Psoas muscle (tissue), 7 donors: ENCODE measurements at regions not wholly inside any gene's neighbourhood (a gene's known extent, or its start where the extent isn't known, plus 50 kb on each side); places are given as distances from the start of the nearest gene placed in this dataset.

ENCODE experiments used
- ATAC-seq, 4 donors: fragments of 200-7000 bp; cut with Tn5 transposase; one replicate each; pipeline ENCODE4 v1.9.1; 2020; ENCODE audit warnings: moderate library complexity in 3 of 4, mild to moderate bottlenecking in 2 of 4
- DNase-seq, 2 donors: peaks; one replicate each; pipeline ENCODE4 v3.0.0-alpha.2; 2020
- H3K27ac ChIP-seq: fragments of 200-600 bp; one replicate; pipeline ENCODE4 v1.8.0; 2022
- H3K27me3 ChIP-seq, 3 donors: fragments of 200-600 bp in 1 of 3; one replicate each; pipeline versions ENCODE4 v1.6.1 to v1.8.0; 2013 to 2022; ENCODE audit warnings: low read length in 2 of 3, mild to moderate bottlenecking in 2 of 3, moderate library complexity in 1 of 3; ENCODE audit not compliant: insufficient read depth in 3 of 3
- H3K36me3 ChIP-seq, 2 donors: fragments of 200-600 bp in 1 of 2; one replicate each; pipeline versions ENCODE4 v1.6.1 to v1.8.0; 2013 to 2022; ENCODE audit warnings: low read depth in 1 of 2, mild to moderate bottlenecking in 1 of 2, moderate library complexity in 1 of 2; ENCODE audit not compliant: insufficient read depth in 1 of 2
- H3K4me1 ChIP-seq: fragments of 200-600 bp; one replicate; pipeline ENCODE4 v1.8.0; 2022
- H3K4me3 ChIP-seq: fragments of 200-600 bp; one replicate; pipeline ENCODE4 v1.8.0; 2022; ENCODE audit warnings: mild to moderate bottlenecking
- H3K9me3 ChIP-seq: fragments of 200-600 bp; one replicate; pipeline ENCODE4 v1.8.0; 2022
- CTCF ChIP-seq: fragments of 200-600 bp; IDR thresholded peaks from one replicate; pipeline ENCODE4 v1.8.0; 2022; ENCODE audit warnings: antibody characterized with exemption
- WGBS, 3 donors: extraction: QIAGEN DNeasy Blood & Tissue Kit; methylation state at CpG; one replicate each; pipeline versions ENCODE4 v1.1.6 to v1.1.7; 2013; 5-methylcytosine and 5-hydroxymethylcytosine counted together
- intact Hi-C, 2 donors: fragments of 100-400 bp; cut with DNase I; formaldehyde crosslinking; loops; one replicate each; pipeline versions ENCODE4 v1.11.0 to v1.14.2; 2022
- donor health status: healthy with polysubstance abuse.
- donor health status: DM: no; HTN: no; CAD: no; lungs with moderate emphysema.
- donor health status: Bipolar disorder and iron deficiency.
- donor health status: healthy.
- donor health status: DM: yes; HTN: yes; CAD: no.
- donor health status: DM: no; HTN: no; CAD: no.
- donor health status: DM: yes; HTN: yes; CAD: no.

DNA sequence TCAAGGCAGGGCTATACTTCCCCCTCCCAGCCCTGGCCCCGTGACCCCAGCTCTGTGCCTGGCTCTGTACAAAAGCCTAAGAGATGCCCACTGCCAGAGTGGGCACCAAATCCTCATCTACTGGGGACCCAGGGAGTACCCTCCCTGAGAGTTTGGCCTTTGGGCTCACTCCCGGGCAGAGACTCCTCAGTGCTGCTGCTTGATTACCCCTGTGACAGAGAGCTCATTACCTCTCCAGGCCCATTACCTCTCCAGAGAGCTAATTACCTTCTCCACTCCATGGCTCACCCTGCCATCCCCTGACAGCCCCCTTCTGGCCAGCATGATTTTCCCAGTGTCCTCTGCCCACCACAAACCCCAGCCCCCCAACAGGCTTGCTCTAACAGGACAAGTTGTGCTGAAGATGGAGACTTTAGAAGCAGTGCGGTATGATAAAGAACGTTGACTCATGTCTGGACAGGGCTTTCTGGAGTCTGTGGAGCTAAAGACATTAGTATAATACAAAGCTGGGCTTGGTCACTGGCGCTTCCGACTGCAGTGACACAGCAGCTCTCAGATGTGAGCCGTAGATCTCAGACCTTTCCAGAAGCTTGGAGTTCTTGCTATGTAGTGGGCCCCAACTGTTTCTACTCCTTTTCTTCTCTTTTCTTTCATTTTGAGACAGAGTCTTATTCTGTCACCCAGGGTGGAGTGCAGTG is 111.3 kb upstream of the KCTD7 start:
- WGBS, 3 donors: 76 to 84% (median 82%) methylated on average over 7 of the region's 7 CpGs
- intact Hi-C loops: no loop called here
- Histone ChIP-seq H3K9me3 (no peaks in the 10 kb centered on the region), H3K27me3 (peaks cover 0 to 6% (median 0%) of the 10 kb centered on the region in 3 donors), H3K27ac (no peak overlapping the region), H3K4me3 (no peak overlapping the region), H3K4me1 (no peaks in the 10 kb centered on the region), H3K36me3 (no peaks in the 10 kb centered on the region)
- no peak for ATAC-seq
- DNase-seq: no peak
- TF ChIP-seq CTCF: no peak

GRCh38 chr7:66518151-66518691 is 110.5 kb upstream of the KCTD7 start:
- WGBS, 3 donors: 67 to 78% (median 69%) methylated on average over 10 to 14 of the region's 14 CpGs
- Histone ChIP-seq H3K4me3 (no peak overlapping the region), H3K9me3 (no peaks in the 10 kb centered on the region), H3K27ac (no peak overlapping the region), H3K4me1 (no peaks in the 10 kb centered on the region), H3K27me3 (peaks cover 0 to 6% (median 0%) of the 10 kb centered on the region in 3 donors), H3K36me3 (no peaks in the 10 kb centered on the region)
- DNase-seq (no peak), ATAC-seq (peak in 1 of 4 donors; percentile 8)
- intact Hi-C loops: no loop called here
- no peak for TF ChIP-seq CTCF

DNA sequence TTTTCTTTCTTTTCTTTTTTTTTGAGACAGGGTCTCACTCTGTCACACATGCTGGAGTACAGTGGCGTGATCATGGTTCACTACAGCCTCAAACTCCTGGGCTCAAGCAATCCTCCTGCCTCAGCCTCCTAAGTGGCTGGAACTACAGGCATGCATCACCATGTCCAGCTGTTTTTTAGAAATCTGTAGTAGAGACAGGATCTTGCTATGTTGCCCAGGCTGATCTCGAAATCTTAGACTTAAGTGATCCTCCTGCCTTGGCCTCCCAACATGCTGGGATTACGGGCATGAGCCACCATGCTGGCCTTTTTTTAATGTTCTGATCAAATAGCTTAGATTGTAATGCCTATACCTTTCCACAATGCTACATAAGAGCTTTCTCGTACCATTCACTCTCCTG is 107.0 kb upstream of the KCTD7 start:
- ATAC-seq (no peak), DNase-seq (no peak)
- no peaks in the 10 kb centered on the region for H3K9me3 ChIP-seq
- peaks cover 0 to 6% (median 0%) of the 10 kb centered on the region in 3 donors for H3K27me3 ChIP-seq
- no peak overlapping the region for H3K4me3 ChIP-seq
- WGBS, 3 donors: 89 to 91% (median 91%) methylated on average over 4 of the region's 4 CpGs
- intact Hi-C loops: no loop called here
- TF ChIP-seq CTCF: no peak
- H3K36me3 ChIP-seq: no peaks in the 10 kb centered on the region
- H3K4me1 ChIP-seq: no peaks in the 10 kb centered on the region
- H3K27ac ChIP-seq: no peak overlapping the region

DNA sequence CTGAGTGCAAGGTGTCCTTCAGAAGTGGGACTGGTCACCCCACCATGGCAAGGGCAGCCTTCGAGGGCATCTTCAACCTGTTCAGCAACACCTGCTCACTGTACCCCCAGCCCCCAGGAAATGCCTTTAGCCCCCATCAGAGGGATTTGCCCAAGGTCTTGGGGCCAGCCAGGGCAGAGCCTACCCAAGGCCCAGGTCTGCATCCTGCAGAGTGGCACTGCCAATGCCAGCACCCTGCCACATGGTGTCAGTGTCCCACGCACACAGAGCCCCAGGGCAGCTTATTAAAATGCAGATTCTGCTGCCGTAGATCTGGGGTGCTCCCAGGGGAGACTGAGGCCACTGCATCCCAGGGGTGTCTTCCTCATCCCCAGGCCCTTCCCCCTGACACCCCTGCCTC is 106.2 kb upstream of the KCTD7 start:
- DNase-seq (no peak), ATAC-seq (peak; percentile 42 to 62 (median 45))
- Histone ChIP-seq H3K9me3 (no peaks in the 10 kb centered on the region), H3K27ac (no peak overlapping the region), H3K36me3 (no peaks in the 10 kb centered on the region), H3K4me1 (no peaks in the 10 kb centered on the region), H3K27me3 (no peaks in the 10 kb centered on the region), H3K4me3 (no peak overlapping the region)
- no peak for TF ChIP-seq CTCF
- 47 to 49% (median 48%) methylated on average over 3 of the region's 3 CpGs for WGBS, 3 donors
- intact Hi-C loops: no loop called here

DNA sequence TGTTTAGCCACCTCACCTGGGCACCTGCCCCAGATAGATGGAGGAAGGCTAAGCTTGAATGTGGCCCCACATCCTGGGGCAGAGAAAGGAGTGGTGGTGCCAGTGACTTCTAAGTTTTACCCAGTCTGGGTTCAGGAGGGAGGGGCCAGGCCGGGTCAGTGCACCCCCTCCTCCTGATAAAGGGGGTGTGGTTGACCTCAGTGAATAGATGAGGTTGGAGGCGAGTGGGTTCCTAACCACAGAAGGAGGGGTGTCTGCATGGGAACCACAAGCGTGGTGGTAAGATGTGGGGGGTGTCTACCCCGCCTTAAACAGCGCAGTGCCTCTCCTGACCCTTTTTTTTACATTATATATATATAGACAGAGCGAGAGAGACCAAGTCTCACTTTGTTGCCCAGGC is 105.3 kb upstream of the KCTD7 start:
- Histone ChIP-seq H3K27ac (no peak overlapping the region), H3K27me3 (no peaks in the 10 kb centered on the region), H3K4me1 (no peaks in the 10 kb centered on the region), H3K36me3 (no peaks in the 10 kb centered on the region), H3K4me3 (no peak overlapping the region), H3K9me3 (no peaks in the 10 kb centered on the region)
- intact Hi-C loops: no loop called here
- ATAC-seq (no peak), DNase-seq (no peak)
- no peak for TF ChIP-seq CTCF
- WGBS, 3 donors: 71 to 73% (median 71%) methylated on average over 6 of the region's 6 CpGs
